ENCODE measurements at regions not wholly inside any gene's neighbourhood (a gene's known extent, or its start where the extent isn't known, plus 50 kb on each side); places are given as distances from the start of the nearest gene placed in this dataset.

DNA sequence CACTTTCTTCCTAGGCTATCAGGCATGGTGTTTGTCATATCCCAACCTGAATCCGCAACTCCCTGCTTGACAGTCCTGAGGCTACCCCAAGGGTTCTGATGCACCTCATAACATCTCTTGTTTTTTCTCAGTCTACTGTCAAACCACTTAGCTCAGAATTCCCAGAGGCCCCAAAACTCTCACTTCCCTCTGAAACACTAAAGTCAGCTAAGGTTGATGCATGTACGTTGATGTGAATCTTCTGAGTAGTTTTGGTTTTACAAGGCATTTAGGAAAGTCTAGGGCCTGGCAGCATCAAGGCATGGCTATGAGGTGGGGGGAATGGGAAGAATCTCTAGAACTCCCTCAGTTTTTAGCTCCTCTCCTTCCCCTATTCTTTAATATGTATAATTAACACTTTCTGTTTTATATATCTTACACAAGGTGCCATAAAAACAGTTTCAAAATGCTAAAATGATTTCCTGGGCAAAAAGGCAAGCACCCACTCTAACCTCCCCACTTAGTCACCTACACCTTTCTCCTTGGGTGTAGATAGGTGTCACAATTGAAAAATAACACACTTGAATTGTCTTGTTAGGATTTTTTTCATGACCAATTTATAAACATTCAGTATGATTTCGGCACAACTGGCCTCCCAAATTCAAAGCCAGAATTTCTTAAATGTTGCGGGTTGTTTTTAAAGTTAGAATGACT is 71.4 kb upstream of the TANK start:
- TF ChIP-seq, protein P1, sequence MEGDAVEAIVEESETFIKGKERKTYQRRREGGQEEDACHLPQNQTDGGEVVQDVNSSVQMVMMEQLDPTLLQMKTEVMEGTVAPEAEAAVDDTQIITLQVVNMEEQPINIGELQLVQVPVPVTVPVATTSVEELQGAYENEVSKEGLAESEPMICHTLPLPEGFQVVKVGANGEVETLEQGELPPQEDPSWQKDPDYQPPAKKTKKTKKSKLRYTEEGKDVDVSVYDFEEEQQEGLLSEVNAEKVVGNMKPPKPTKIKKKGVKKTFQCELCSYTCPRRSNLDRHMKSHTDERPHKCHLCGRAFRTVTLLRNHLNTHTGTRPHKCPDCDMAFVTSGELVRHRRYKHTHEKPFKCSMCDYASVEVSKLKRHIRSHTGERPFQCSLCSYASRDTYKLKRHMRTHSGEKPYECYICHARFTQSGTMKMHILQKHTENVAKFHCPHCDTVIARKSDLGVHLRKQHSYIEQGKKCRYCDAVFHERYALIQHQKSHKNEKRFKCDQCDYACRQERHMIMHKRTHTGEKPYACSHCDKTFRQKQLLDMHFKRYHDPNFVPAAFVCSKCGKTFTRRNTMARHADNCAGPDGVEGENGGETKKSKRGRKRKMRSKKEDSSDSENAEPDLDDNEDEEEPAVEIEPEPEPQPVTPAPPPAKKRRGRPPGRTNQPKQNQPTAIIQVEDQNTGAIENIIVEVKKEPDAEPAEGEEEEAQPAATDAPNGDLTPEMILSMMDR (IDR thresholded peaks at IDR 0.05), result no peak
- no peak for DNase-seq (ENCODE audit: low spot score)

GRCh38 chr2:161090411-161090810 is 69.8 kb upstream of the TANK start:
- TF ChIP-seq, protein P1 (IDR thresholded peaks at IDR 0.05), result no peak
- DNase-seq (ENCODE audit: low spot score), result no peak
- ATAC-seq (ENCODE audit: low FRiP score), result no peak

More for the DNA sequence above, 71.4 kb upstream of the TANK start:
- no peak for ATAC-seq (ENCODE audit: low FRiP score)

DNA sequence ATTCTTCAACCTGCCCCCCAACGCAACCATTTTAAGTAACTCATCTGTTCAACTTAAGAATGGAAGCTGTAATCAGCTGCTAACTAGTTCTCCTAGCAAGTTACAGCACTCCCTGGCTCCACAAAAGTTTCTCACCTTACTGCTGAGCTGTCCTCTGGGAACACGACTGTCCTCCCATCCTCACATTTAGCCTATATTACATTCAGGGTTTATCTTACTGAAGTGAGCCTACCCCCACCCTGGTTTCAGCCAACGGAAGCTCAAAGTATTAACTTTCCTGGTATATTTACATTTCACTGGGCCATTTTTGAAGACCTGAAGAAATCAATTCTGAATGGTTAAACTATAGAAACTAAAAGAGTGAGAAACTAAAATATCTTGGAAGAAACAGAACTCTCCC is 64.9 kb upstream of the TANK start:
- DNase-seq (ENCODE audit: low spot score) (no peak), ATAC-seq (ENCODE audit: low FRiP score) (no peak)
- TF ChIP-seq, protein P1 (IDR thresholded peaks at IDR 0.05), result no peak

DNA sequence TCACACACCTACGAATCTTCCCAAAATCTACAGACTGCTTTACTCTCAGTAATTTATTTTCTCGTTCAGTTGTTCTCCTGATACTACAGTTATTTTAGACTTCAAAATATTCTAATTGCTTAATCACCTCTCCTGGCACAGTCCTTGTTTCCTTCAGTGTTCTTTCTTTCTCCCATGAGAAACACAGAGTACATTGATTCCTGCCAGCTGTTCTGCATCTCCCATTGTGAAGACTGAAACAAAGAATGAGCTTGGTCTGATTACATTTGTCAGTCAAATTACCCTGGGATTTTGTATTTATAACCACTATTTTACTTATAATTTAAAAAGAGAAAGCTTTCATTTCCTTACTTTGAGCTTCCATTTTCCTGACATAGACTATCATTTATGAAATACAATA is 63.9 kb upstream of the TANK start:
- ATAC-seq (ENCODE audit: low FRiP score), result peak; percentile 78
- TF ChIP-seq, protein P1 (IDR thresholded peaks at IDR 0.05), result no peak

DNA sequence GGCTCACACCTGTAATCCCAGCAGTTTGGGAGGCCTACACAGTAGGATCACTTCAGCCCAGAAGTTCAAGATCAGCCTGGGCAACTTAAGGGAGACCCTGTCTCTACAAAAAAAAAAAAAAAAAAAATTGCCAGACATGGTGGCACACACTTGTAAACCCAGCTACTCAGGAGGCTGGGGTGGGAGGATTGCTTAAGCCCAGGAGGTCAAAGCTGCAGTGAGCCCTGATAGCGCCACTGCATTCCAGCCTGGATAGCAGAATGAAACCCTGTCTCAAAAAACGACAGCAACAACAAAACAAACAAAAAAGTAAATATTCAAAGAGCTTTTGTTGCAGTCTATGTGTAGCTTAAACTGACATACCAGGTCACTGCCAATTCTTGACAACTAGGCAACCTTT is 63.1 kb upstream of the TANK start:
- DNase-seq (ENCODE audit: low spot score), result no peak
- ATAC-seq (ENCODE audit: low FRiP score), result no peak
- TF ChIP-seq, protein P1 (IDR thresholded peaks at IDR 0.05), result no peak

More for the DNA sequence above, 63.9 kb upstream of the TANK start:
- DNase-seq (ENCODE audit: low spot score), result no peak

DNA sequence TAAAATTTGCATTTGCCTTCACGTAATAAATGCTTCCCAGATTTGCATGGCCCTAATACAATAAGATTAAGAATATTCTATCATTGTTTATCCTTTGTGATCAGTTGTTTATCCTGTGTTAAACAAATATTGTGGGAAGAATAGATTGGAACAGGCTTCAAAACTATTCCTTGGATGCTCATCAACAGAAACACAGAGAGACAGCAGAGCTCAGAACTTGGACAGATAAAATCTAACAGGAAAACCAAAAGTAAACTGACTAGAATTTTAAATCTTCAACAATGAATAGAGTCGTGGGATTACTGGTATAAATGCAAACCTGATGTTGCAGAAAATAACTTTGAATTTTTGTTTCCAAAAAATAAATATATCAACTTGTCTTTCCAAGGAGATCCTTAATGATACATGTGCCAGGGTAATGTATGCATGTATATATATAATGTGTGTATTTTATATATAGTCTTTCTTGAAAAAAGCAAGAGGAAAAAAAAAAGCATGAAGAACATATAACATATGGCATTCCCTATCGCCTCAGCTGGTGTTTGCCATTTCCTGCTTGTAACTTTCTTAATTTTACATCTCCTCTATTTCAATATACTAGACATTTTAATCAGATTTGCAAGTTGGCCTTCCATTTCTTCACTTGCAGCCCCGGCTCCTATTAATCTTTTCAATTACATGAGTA is 59.9 kb upstream of the TANK start:
- DNase-seq (ENCODE audit: low spot score) (no peak), ATAC-seq (ENCODE audit: low FRiP score) (no peak)
- TF ChIP-seq, protein P1 (IDR thresholded peaks at IDR 0.05), result no peak

DNA sequence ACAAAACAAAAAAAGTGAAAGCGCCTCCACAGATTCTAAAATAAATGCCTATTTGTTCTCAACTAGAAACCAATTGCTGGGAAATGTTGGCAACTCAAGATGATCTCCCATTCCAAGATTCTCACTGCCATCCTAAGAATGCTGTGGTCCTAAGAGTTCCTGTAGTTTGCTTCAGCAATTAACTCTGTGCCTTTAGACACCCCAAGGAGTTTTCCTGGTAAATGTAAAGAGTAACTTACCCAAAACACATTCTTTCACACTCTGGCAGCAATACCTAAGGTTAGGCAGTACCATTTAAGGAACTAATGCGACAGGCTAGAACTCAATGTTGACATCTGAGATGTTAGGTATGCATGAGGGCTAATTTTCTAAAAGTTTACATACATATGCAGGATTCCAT is 58.8 kb upstream of the TANK start:
- TF ChIP-seq, protein P1 (IDR thresholded peaks at IDR 0.05), result no peak
- DNase-seq (ENCODE audit: low spot score) (no peak), ATAC-seq (ENCODE audit: low FRiP score) (no peak)

All from omental fat pad (tissue), 3 donors.